Dedifferentiated amniotic fluid mesenchymal stem cell (primary cell): ENCODE measurements at regions not wholly inside any gene's neighbourhood (a gene's known extent, or its start where the extent isn't known, plus 50 kb on each side); places are given as distances from the start of the nearest gene placed in this dataset.

Experiments used
- DNase-seq: peaks from one replicate; pipeline ENCODE4 v3.0.0-alpha.2; 2016; ENCODE audit errors: extremely low spot score

- DNase-seq: no peak
Measured at GRCh38 chr18:77572537-77572936, 322.9 kb downstream of the GALR1 start.

GRCh38 chr18:77573571-77573970 lies 323.9 kb downstream of the GALR1 start:
- no peak for DNase-seq

- no peak for DNase-seq
Measured at GRCh38 chr18:77590943-77591515, 341.4 kb downstream of the GALR1 start.

DNA sequence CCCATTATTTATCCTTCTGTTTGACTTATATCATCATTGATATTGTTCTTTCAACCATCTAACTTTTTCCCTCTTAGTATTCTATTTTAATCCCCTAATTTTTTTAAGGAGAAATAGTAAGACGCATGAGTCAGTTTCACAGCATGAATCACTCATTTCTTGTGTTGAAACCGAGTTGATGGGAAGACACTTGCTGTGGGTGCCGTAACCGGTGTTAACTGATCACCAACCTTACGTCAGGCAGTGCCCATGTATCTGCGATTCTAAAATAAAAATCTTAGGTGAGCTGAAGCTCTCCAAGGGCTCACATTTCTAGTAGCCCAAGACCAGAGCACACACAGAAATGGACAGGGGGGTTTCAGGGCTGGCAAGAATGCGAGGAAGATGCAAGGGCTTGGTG lies 348.1 kb downstream of the GALR1 start:
- DNase-seq: no peak

DNA sequence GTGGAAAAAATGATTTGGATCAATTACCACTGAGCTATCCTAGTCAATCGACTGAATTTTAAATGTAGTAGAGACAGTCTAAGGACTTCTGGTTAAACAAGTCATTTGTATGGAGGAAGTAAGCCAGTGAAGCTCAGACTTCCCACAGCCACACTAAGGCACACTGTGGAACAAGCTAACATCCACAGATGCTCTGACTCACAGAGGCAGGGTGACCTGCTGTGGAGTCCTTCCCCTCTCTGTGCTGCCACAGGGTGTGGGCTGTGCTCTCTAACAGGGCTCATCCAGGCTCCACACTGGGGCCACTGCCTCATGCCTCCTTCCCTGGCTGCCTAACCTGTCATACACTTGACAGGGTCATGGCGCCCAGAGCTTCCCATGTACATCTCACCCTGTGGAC lies 351.0 kb downstream of the GALR1 start:
- no peak for DNase-seq

GRCh38 chr18:77601567-77601966 lies 351.9 kb downstream of the GALR1 start:
- DNase-seq: no peak

DNA sequence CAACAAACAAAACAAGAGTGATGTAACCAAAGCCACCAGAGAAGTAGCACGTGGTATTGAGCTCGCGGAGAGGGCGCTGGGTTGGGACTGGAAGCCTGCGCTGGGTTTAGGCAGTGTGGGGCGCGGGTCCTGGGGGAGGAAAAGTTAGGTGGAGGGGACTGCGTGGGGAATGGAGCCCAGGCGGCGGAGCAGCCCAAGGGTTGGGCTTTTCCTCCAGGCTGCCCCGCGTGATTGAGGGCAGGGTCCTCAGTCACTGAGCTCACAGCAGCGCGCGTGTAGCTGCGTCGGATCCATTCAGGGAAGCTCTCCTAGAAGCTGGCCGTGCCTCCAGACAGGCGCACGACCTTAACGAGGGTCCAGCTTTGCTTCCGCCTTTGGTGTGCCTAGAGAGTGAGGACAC lies 357.4 kb downstream of the GALR1 start:
- DNase-seq: no peak

- no peak for DNase-seq
Measured at GRCh38 chr18:77608807-77609206, 359.2 kb downstream of the GALR1 start.

DNA sequence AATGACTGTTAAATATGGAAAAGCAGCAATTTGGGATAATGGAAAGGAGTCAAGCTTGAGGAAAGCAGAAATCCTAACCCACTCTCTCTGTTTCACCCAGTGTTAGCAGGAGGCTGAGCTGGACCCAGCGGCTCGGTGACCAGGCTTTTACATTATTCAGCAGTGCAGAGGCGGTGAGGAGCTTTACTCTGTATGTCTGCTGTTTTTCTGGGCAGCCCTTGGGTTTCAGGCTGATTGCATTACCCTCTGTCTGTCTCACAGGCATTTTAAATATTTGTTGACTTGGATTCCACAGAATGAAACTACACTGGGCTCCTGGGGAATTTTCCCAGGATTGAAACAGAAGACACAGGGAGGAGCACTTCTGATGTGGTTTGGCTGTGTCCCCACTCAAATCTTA lies 368.0 kb downstream of the GALR1 start:
- DNase-seq: no peak

- DNase-seq: no peak
Measured at GRCh38 chr18:77619525-77619924, 369.9 kb downstream of the GALR1 start.

- DNase-seq: no peak
Measured at GRCh38 chr18:77622009-77622692, 372.5 kb downstream of the GALR1 start.

- no peak for DNase-seq
Measured at GRCh38 chr18:77632758-77633157, 383.1 kb downstream of the GALR1 start.

DNA sequence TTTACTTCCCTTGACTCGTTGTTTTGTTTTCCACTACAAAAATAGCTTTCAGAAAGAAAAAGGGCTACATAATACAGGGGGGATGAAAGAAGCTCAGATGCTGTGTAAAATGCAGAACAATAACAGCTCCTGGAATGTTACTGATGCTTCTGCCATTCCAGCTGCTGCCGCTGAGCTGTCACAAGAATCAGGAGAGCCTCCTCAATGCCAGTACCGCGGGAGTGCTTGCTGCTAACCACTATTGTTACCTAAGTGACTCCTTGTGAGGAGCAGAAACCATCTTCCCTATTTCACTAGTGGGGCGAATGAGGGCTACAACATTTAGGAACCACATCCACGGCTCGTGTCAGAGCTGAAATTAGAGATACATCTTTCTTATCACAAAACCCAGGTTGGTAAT lies 384.8 kb downstream of the GALR1 start:
- DNase-seq: no peak

GRCh38 chr18:77635451-77635850 lies 385.8 kb downstream of the GALR1 start:
- DNase-seq: no peak

DNA sequence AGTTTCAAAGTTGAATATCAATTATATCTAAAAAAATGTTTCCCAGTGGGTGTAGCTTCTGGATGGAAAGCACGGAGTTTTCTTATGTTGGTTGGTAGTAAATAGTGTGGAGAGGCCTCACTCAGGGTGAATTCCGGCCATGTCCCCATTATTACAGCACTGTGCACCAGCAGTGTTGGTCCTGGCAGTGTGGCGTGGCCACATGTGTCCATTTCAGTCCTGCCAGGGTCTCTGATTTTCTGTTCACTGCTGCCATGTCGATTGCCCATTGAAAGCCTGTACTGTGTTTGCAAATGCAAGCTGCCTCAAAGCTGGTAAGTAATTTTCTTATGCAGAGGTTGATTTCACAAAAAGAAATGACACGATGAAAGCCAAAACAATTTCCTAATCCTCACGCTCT lies 386.2 kb downstream of the GALR1 start:
- DNase-seq: no peak

GRCh38 chr18:77645170-77645872 lies 395.7 kb downstream of the GALR1 start:
- no peak for DNase-seq

DNA sequence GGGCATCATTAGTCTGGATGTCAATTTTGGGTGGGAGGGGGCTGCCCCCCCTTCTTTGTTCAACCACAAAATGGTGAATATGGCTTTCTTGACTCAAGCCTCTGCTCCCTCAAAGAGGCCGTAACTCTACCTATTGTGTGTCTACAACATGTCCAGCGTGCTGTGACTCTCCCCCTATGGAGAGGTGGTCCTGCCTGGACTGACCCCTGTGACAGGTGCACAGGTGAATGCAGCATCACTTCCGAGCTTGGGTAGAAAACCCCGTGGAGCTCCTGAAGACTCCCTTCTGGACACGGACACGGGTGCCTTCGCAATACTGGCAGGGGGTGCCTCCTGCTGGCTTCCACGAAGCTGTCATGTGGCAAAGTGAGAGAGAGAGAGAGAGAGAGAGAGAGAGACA lies 397.8 kb downstream of the GALR1 start:
- no peak for DNase-seq

DNA sequence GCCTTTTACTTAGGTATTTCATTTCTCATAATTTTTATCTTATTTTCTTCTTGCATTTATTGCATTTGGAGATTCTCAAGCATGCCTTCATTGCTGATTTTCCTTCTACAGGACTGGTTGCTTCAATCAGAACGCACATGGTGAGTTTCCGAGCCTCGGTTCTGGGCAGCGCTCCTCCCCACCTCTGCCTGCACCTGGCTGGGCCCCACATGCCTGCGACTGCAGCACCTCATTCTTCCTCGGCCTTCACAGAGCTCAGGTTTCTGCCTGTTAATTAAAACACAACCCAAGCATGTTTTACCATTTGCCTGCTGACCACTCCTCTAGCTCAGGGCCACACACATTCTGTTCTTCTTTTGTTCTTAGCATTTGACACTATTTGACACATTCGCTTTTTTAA lies 398.8 kb downstream of the GALR1 start:
- DNase-seq: no peak

GRCh38 chr18:77650799-77651385 lies 401.2 kb downstream of the GALR1 start:
- DNase-seq: no peak

- DNase-seq: no peak
Measured at GRCh38 chr18:77651441-77651840, 401.8 kb downstream of the GALR1 start.

- no peak for DNase-seq
Measured at GRCh38 chr18:77653792-77654191, 404.1 kb downstream of the GALR1 start.

DNA sequence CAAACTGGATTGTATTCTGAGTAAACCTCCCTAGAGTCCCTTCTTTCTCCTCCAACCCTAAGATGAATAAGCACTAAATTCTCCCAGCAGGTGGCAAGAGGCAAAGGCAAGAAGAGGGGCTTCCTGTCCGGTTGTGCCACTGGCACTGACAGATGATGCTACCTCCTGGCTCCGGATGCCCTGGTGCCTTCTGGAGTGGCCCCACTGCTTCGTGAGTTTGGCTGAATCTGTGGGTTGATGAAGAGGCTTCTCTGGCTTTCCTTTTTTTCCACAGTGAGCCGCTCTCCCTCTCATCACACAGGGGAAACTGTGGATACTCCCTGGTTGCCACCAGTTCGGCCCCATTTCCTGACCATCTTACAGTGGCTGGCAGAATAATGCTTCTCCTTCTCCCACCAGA lies 404.7 kb downstream of the GALR1 start:
- no peak for DNase-seq
